ENCODE measurements at regions not wholly inside any gene's neighbourhood (a gene's known extent, or its start where the extent isn't known, plus 50 kb on each side); places are given as distances from the start of the nearest gene placed in this dataset.
"Not testable (repeated sequence)": the region's sequence is repeated elsewhere in the genome, so short reads cannot be mapped to it uniquely, and the experiment has no call there.

DNA sequence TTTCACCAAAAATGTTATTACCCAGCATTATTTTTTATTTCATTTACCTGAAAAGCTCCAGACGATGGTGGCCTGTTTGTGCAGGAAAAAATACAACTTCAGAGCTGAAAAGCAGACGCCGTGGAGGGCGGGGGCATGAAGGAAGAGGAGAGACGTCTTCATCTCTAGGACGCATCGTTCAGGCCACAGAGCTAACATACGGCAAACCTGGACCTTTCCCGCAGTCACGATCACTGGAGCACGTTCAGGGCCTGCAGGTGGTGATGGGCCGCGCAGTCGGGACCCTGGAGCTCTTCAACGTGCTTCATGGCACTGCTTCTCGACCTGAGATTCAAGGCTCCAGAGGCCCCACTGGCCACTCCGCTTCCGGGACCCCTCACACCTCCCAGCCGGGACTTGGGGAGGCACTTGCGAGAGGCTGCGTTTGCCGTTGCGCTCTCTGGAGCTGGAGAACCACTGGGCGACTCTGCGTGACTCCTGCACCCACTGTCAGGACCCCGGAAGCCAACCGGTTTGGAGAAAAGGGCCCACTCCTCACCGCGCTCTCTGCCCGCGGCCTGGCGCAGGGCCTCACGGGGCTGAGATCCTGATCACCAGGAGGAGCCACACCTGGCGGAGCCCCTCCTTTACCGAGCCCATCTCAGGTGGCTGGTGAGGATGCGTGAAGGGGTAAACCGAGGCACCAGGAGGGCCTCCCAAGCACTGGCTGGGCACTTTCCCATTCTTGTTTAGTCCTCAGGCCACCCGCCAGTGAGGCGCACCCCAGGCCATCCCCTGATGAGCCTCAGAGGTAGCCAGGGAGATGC, 164.4 kb upstream of the AFDN start:
- no peak for DNase-seq

DNA sequence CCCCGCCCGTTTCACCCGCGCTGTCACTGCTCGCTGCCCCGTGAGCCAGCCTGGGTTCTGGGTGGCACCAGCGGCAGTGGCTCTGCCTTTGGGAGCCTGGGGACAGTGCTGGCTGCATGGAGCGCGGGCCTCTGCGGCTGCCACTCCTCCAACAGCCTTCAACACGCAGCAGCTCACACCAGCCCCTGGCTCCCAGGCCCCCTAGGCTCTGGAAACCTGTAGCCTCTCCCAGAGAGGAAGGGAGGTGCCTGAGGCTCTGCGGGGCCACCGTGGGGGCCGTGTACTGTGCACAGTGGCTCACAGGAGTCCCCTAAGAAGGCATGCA, 163.9 kb upstream of the AFDN start:
- DNase-seq, result no peak

- DNase-seq, result no peak
These were observed 163.4 kb upstream of the AFDN start for GRCh38 chr6:167663316-167663715.

GRCh38 chr6:167663784-167664443, 162.8 kb upstream of the AFDN start:
- DNase-seq, result no peak

DNA sequence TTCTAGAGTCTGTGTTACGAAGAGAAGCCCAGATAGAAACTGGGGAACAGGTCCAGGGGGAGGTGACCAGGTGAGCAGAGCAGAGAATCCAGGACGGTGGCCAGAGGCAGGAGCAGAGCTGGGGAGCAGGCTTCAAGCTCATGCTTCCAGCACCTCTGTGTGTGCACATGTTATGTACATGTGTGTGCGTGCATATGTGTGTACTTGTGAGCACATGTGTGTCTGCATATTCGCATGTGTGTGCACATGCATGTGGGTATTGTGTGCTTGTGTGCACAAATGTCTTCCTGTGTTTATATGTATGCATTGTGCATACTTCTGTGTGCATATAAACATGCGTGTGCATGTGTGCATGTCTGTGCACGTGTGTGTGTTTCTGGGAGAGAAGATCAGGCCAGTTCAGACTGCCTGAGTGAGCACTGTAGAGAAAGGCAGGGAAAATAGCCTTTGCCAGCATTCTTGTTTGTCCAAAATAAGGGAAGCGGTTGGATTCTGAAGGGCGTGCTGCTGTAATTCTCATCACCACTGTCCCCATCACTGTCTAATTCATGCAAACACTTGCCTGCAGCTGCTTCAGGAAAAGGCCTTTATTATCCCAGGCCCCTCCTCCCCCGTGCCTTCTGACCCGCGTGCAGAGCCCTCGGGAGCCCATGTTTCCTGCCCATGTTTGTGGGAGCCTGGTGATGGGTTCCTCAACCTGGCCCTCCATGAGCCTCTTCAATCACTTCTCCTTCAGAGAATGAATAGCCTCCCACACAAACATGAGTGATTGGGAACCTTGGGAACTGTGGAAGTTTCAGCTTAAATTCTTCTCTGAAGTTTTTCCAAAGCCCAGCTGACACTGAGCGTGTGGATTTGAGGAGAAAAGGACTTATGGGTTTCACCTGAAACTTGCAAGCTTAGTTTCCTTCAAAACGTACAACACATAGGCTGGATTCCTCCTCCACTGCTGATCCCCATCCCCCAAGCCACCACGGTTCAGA, 161.7 kb upstream of the AFDN start:
- no peak for DNase-seq

- no peak for DNase-seq
These were observed 160.9 kb upstream of the AFDN start for GRCh38 chr6:167665698-167666330.

DNA sequence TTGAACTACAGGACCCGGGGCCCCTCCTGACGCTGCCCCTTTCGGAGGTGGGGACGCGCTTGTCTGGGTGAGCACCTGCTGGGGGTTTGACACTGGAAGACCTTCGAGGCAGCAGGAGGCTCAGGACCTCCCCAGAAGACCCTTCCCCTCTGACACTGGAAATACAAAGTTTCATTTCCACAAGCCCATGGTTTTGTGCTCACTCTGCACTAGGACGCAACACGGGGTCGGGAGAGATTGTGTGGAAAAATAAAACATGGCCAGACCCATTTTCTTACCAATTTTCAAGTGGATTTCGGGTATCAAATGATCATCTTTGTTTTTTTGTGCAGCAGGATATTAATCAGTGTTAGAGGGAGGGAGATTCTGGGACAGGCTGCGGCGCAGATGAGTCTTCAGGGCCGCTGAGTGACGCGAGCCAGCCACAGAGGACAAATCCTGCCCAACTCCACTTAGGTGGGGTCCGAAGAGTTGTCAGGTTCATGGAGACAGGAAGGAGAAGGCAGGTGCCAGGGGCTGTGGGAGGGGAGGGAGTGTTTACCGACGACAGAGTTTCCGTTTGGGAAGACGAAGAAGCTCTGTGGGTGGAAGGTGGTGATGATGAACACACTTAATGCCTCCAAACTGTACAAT, 160.0 kb upstream of the AFDN start:
- DNase-seq, result no peak

DNA sequence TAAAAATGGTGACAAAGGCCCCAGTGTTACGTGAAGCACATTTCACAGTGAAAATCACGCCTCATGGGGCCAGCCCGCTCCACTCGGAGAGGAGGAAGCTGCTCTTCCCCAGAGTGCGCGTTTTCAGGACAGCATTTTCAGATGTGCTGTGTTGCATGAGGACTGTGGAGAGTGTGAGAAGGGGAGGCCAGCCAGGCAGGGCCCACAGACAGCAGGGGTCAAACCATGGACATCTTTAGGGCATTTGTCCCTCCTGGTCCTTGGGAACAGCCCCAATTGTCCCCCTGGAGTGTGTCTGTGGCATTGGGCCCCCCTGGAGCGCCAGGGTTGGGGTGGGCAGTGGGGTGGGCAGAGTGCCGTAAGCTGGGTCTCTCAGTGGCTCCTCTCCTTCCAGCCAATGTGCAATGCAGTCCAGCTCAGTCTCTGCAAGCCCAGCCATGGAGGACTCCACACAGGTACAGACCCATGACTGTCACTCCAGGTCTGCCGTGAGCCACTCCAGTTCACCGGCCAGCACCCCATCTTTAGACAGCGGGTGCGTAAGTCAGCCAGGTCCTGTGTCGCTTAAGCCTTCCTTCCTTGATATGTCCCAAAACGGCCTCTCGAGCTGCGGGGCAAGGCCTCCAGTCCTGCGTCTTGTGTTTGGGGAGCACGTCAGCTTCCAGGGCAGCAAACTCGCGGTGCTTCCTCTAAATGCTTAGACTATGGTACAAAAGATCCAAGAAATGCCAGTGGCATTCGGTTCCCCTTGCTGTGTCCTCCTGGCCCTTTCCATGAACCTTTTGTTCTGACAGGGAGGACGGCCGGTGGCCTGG, 159.3 kb upstream of the AFDN start:
- no peak for DNase-seq

DNA sequence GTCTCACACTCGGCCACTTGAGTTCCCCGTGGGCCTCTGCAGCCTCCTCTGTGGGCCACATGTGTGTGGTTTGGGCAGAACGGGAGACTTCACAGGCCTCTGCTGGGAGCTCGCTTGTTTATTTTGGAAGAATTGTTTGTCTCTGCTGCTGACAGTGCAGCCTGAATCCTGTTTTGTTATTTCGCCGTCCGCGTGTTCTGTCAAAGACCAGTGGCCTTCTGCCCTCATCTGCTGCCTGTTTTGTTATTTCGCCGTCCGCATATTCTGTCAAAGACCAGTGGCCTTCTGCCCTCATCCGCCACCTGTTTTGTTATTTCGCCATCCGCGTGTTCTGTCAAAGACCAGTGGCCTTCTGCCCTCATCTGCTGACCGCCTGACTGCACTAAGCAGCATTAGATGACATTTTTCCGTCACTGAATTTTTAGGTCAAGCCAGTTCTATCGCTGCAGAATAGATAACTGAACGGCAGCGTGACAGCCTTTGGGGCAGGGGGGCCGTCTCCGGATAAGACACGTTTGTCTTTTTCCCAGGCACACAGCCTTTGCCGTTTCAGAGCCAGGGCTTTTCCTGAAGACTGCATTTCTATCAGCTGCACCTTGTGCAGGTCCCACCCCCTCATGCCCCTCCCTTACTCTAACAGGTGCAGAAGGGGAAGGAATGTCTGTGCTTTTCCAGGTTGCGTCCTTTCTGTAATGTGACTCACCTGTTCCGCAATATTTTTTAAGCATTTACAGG, 158.5 kb upstream of the AFDN start:
- no peak for DNase-seq

DNA sequence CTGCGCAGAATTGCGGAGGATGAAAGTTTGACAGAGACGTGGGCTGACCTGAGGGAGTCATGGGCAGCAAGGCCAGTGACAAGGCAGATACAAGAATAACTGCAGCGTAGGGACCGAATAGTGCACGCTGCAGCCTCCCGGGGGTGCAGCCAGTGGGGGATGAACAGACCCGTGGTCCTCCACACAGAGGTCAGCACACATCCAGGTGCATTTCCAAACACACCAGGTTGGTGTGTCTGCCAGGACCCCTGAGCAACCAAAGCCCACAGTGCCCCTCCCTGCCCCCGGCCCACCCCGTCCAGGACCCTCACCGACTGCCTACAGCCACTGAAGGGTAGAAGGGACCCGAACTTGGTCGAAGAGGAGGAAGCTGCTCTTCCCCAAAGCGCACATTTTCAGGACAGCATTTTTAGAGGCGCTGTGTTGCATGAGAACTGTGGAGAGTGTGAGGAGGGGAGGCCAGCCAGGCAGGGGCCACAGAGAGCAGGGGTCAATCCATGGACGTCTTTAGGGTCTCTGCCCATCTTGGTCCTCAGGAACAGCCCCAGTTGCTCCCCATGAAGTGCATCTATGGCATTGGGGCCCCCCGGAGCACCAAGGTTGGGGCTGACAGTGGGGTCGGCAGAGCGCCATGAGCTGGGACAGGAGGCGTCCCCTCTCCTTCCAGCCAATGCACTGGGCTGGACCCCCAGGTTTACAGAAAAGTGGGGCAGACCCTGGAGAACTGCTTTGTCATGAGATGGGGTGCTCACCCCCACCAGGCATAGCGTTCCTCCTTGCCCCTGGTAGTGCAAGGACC, 157.8 kb upstream of the AFDN start:
- no peak for DNase-seq

DNA sequence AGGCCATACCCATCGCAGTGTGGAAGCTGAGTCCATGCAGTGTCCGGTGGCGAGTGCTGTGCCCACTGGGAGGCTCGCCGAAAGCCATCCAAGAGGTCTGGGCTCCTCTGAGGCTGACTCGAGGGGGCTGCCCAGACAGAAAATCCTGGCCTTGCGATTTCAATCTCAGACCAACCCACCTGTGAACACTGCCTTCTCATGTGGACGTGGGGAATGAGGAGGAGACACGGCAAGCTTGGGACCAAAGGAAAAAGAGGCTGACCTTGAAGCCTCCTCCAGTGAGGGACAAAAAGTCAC, 157.2 kb upstream of the AFDN start:
- no peak for DNase-seq

DNA sequence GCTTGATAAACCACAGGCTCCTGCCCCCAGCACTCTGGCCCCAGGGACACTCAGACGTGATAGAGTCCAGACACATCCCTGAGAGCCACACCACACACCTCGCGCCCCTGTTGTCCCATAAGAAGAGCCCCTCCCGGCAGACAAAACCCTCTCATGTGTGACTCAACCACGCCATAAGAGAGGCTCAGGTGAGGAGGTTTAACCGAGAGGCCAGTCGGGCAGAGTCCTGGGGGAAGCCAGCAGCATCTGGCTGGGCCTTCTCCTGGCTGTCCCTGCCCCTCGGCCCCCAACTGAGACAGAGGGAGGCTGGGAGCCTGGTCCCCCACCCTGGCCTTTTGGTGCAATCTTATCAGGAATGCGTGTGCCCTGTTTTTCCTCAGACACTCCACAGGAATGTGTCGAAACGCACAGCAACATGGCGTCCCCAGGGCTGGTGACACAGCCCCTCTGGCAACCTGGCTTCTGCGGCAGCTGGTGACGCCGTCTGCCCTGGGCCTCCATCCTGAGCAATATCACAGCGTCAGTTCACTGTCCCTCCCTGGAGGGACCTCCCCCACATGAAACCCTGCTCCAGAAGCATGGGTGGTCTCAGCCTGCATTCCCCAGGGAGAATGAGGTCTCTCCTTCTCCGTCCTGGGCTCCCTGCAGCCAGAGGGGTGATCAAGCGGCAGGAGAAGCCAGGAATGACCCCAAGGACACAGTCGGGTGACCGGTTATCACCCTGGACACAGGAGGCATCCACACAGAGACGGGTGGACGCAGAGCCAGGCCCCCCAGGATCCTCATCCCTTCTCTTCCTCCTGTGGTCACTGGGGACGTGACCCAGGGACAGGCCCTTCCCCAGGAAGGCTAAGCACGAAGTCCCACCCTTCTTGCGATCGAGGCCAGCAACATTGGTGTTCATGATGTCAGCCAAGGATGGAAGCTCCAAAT, 156.6 kb upstream of the AFDN start:
- DNase-seq, result no peak

DNA sequence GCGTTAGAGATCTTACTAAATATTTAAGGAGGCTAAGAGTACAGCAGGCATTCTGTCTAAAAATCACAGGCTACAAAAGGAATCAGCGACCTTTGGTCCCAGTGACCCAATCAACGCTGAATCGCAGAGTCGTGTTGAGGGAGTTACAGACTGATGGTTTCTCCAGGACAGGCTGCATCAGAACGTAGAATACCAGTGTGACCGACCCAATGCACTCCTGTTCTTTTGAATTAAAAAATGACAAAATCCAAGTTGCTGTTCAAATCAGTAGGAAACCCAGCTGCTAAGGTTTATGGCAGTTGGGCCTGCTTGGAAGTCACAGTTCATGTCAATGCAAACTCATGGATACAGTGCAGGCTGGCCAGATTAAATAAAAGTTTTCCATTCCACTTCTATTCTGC, 155.8 kb upstream of the AFDN start:
- DNase-seq, result no peak

- not testable (repeated sequence) for DNase-seq
These were observed 155.2 kb upstream of the AFDN start for GRCh38 chr6:167671379-167671976.

DNA sequence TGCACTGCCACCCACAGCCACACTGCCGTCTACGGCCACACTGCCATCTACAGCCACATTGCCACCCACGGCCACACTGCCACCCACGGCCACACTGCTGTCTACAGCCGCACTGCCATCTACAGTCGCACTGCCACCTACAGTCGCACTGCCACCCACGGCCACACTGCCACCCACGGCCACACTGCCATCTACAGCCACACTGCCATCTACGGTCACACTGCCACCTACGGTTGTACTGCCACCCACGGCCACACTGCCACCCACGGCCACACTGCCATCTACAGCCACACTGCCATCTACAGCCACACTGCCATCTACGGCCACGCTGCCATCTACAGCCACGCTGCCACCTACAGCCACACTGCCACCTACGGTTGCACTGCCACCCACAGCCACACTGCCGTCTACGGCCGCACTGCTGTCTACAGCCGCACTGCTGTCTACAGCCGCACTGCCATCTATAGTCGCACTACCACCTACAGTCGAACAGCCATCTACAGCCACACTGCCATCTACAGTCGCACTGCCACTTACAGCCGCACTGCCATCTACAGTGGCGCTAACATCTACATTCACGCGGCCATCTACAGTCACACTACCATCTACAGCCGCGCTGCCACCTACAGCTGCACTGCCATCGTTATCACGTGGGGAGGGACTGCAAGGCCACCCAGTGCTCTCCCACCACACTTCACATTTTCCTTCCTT, 154.6 kb upstream of the AFDN start:
- DNase-seq, result no peak

- no peak for DNase-seq
These were observed 154.0 kb upstream of the AFDN start for GRCh38 chr6:167672738-167673137.

DNA sequence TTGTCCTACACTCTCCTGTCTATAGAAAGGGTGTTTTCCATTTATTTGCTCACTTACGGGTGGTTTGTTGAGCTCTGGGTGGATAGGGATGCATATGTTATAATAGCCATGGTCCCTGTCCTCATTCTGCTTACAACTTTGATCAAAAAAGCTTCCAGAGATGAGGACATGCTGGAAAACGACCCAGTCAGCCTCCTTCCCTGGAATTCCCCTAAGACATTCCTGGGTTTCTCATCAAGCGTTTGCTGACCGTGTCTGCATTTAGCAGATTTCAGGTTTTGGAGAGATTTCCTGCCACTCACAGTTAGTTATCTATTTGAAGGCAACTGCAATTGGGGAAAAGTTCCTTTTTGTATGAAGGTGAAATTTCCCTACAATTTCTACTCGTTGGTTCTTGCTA, 152.8 kb upstream of the AFDN start:
- DNase-seq, result no peak

GRCh38 chr6:167674486-167674885, 152.2 kb upstream of the AFDN start:
- DNase-seq, result no peak

Data from SHP77 treated with DMSO at 0.1 percent for 48 hours (cell line).